ENCODE measurements at regions not wholly inside any gene's neighbourhood (a gene's known extent, or its start where the extent isn't known, plus 50 kb on each side); places are given as distances from the start of the nearest gene placed in this dataset.

DNA sequence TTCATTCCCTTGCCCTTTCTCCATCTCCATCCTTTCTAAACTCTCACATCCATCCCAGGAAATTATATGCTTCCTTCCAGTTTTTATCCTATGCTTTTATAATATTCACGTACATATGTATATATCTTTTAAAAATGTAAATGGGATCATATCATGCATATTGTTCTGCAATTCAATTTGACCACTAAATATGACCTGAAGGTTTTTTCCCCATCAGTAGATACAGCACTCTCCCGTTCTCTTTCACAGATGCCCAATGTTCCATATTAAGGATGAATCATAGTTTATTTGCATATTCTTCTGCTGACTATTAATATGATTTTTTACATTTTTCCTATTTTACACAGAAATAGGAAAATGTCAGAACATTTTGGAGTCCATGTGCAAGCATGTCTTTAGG is 213.3 kb upstream of the PARD3B start:
- H3K27me3 ChIP-seq (ENCODE audit: low read depth, low read length) = no peaks in the 10 kb centered on the region
- no peaks in the 10 kb centered on the region for H3K36me3 ChIP-seq (ENCODE audit: control insufficient read depth in 1 of 2, insufficient read depth in 2 of 2, low read length in 2 of 2)
- H3K27ac ChIP-seq (ENCODE audit: low read length) = no peak overlapping the region
- H3K9me3 ChIP-seq (ENCODE audit: control insufficient read depth in 1 of 2, low read length in 2 of 2) = no peaks in the 10 kb centered on the region
- H3K4me1 ChIP-seq (ENCODE audit: control insufficient read depth in 1 of 2, insufficient read depth in 2 of 2, low read length in 2 of 2) = no peaks in the 10 kb centered on the region
- H3K4me3 ChIP-seq (ENCODE audit: low read depth in 1 of 2, low read length in 2 of 2) = no peak overlapping the region

DNA sequence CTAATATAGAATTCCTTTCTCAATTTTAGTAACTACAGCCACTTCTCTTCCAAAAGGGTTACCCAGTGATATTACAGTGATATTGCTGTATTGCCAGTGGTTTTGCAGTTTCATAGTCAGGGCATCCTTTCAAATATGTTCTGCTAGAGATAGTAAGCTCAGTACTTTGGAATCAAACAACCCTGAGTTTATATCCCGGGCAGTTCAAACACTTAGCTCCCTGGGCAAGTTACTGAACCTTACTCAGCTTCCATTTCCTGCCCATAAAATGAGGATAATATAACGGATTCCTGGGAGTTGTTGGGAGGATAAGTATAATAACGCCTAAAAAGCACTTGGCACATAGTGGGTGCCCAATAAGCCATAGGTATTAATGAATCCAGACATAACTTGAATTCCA is 212.6 kb upstream of the PARD3B start:
- H3K27me3 ChIP-seq (ENCODE audit: low read depth, low read length) = no peaks in the 10 kb centered on the region
- no peaks in the 10 kb centered on the region for H3K9me3 ChIP-seq (ENCODE audit: control insufficient read depth in 1 of 2, low read length in 2 of 2)
- H3K4me3 ChIP-seq (ENCODE audit: low read depth in 1 of 2, low read length in 2 of 2) = no peak overlapping the region
- no peaks in the 10 kb centered on the region for H3K36me3 ChIP-seq (ENCODE audit: control insufficient read depth in 1 of 2, insufficient read depth in 2 of 2, low read length in 2 of 2)
- no peaks in the 10 kb centered on the region for H3K4me1 ChIP-seq (ENCODE audit: control insufficient read depth in 1 of 2, insufficient read depth in 2 of 2, low read length in 2 of 2)
- H3K27ac ChIP-seq (ENCODE audit: low read length) = no peak overlapping the region

DNA sequence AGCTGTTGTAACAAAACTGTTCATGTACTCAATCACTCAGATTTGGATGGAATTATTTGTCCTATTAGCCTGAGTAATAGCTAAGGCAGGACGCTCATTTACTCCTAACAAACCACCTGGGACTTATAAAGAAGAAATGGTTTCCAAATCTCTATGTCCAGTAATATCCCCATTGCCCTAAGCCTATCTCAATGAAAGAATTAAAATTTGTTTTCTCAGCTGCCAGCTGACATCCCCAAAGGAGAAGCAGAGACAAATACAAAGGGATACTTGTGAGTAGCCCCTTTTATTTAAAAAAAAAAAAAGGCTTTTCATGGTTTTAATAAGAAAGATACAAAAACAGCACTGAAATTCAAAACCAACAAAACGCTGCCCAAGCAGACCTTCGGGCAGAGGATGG is 211.4 kb upstream of the PARD3B start:
- no peaks in the 10 kb centered on the region for H3K9me3 ChIP-seq (ENCODE audit: control insufficient read depth in 1 of 2, low read length in 2 of 2)
- no peaks in the 10 kb centered on the region for H3K36me3 ChIP-seq (ENCODE audit: control insufficient read depth in 1 of 2, insufficient read depth in 2 of 2, low read length in 2 of 2)
- no peak overlapping the region for H3K4me3 ChIP-seq (ENCODE audit: low read depth in 1 of 2, low read length in 2 of 2)
- H3K27me3 ChIP-seq (ENCODE audit: low read depth, low read length) = no peaks in the 10 kb centered on the region
- H3K27ac ChIP-seq (ENCODE audit: low read length) = no peak overlapping the region
- H3K4me1 ChIP-seq (ENCODE audit: control insufficient read depth in 1 of 2, insufficient read depth in 2 of 2, low read length in 2 of 2) = peaks cover 0 to 2% of the 10 kb centered on the region in 2 donors

DNA sequence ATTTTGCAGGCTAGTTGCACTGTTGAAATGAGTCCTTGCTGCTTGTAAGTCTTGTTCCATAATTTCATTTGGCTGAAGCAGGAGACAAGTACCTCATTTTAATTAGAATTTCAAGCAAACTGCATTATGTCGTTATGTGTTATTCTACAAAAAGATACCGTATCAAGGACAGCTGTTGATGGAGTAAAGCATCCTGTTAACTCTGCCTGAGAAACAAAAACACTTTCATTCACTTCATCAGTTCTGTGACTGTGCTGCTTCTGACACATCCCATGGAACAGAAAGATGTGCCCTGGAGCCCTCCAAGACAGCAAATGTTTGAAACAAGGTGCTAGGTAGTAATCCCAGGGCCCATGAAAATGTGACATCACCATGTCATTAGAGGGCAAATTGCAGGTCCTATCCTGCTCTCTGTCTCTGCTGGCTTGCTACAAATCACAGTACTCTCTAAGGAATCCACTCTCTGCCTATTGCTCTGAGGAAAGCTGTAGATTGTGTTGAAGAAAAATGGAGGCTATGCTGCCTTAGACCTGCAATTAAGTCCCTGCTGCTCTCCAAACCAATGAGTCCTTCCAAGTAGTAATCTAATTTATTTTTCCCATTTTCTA is 209.7 kb upstream of the PARD3B start:
- Histone ChIP-seq H3K4me3 (ENCODE audit: low read depth in 1 of 2, low read length in 2 of 2) (no peak overlapping the region), H3K9me3 (ENCODE audit: control insufficient read depth in 1 of 2, low read length in 2 of 2) (no peaks in the 10 kb centered on the region), H3K4me1 (ENCODE audit: control insufficient read depth in 1 of 2, insufficient read depth in 2 of 2, low read length in 2 of 2) (peaks cover 0 to 9% of the 10 kb centered on the region in 2 donors), H3K27me3 (ENCODE audit: low read depth, low read length) (no peaks in the 10 kb centered on the region), H3K36me3 (ENCODE audit: control insufficient read depth in 1 of 2, insufficient read depth in 2 of 2, low read length in 2 of 2) (no peaks in the 10 kb centered on the region), H3K27ac (ENCODE audit: low read length) (no peak overlapping the region)

DNA sequence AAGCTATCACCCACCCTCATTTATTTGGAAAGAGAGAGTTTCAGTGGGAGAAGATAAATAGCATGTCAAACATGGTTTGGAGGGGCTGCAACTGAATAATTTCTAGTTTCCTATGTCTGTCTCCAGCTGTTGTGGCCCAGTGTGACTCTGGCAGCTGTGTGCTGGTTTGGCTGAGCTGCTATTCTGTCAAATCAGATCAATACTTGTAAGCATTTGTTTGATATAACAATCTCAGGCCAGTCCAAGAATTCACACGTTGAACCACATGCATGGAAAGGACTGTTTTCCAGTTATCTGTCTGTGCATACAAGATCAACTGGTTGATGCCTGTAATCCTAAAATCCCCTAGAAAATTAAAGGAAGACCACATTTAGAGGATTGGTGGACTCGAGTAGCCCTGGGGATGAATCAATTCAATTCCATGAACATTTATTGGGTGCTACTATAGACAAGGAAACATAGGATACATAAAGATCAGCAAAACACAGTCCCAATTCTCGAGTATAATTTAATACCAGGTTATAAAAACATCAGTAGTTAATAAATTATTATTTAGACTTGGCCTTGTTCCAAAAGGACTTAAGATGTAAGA is 209.0 kb upstream of the PARD3B start:
- no peaks in the 10 kb centered on the region for H3K36me3 ChIP-seq (ENCODE audit: control insufficient read depth in 1 of 2, insufficient read depth in 2 of 2, low read length in 2 of 2)
- H3K4me1 ChIP-seq (ENCODE audit: control insufficient read depth in 1 of 2, insufficient read depth in 2 of 2, low read length in 2 of 2) = peaks cover 0 to 9% of the 10 kb centered on the region in 2 donors
- no peaks in the 10 kb centered on the region for H3K9me3 ChIP-seq (ENCODE audit: control insufficient read depth in 1 of 2, low read length in 2 of 2)
- no peak overlapping the region for H3K27ac ChIP-seq (ENCODE audit: low read length)
- no peak overlapping the region for H3K4me3 ChIP-seq (ENCODE audit: low read depth in 1 of 2, low read length in 2 of 2)
- no peaks in the 10 kb centered on the region for H3K27me3 ChIP-seq (ENCODE audit: low read depth, low read length)

DNA sequence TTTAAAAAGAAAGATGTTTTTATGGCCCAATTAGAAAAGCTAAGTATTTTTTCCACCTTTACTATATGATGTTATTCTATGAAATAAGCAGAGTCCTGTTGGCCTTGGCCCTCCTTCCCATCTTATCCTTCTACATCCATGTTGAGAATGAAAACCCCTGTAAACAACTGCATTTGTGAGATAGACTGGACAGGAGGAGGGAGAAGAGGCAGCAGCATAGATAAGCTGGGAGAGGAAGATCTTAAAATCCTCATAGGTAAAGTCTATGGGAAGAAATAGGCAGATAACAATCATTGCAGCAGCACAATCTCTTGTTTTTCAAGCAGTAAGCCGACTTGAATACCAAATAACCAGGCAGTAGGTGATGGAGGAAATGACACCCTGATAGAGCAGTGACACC is 207.6 kb upstream of the PARD3B start:
- H3K36me3 ChIP-seq (ENCODE audit: control insufficient read depth in 1 of 2, insufficient read depth in 2 of 2, low read length in 2 of 2) = no peaks in the 10 kb centered on the region
- H3K27ac ChIP-seq (ENCODE audit: low read length) = no peak overlapping the region
- H3K9me3 ChIP-seq (ENCODE audit: control insufficient read depth in 1 of 2, low read length in 2 of 2) = no peaks in the 10 kb centered on the region
- no peaks in the 10 kb centered on the region for H3K27me3 ChIP-seq (ENCODE audit: low read depth, low read length)
- H3K4me3 ChIP-seq (ENCODE audit: low read depth in 1 of 2, low read length in 2 of 2) = no peak overlapping the region
- peaks cover 0 to 9% of the 10 kb centered on the region in 2 donors for H3K4me1 ChIP-seq (ENCODE audit: control insufficient read depth in 1 of 2, insufficient read depth in 2 of 2, low read length in 2 of 2)

DNA sequence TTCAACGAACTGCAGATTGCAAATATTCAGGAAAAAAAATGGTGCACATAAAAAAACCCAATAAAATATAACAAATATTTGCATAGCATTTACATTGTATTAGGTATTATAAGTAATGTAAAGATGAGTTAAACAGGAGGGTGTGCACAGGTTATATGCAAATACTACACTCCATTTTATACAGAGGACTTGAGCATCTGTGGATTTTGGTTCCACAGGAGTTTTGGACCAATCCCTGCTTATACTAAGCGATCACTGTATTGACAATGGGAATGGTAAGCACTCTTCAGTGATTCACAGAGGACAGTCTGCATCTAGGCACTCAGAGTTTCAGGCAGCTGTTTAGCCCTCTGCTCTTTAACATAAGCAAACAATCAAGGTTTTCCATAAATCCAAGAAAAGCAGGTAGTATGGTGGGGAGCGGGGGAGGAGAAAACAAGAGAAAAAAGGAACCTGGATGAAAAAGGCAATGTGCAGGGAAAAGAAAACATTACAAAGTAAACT is 206.0 kb upstream of the PARD3B start:
- no peaks in the 10 kb centered on the region for H3K36me3 ChIP-seq (ENCODE audit: control insufficient read depth in 1 of 2, insufficient read depth in 2 of 2, low read length in 2 of 2)
- H3K27ac ChIP-seq (ENCODE audit: low read length) = no peak overlapping the region
- H3K27me3 ChIP-seq (ENCODE audit: low read depth, low read length) = no peaks in the 10 kb centered on the region
- H3K4me1 ChIP-seq (ENCODE audit: control insufficient read depth in 1 of 2, insufficient read depth in 2 of 2, low read length in 2 of 2) = peaks cover 0 to 9% of the 10 kb centered on the region in 2 donors
- no peak overlapping the region for H3K4me3 ChIP-seq (ENCODE audit: low read depth in 1 of 2, low read length in 2 of 2)
- no peaks in the 10 kb centered on the region for H3K9me3 ChIP-seq (ENCODE audit: control insufficient read depth in 1 of 2, low read length in 2 of 2)

DNA sequence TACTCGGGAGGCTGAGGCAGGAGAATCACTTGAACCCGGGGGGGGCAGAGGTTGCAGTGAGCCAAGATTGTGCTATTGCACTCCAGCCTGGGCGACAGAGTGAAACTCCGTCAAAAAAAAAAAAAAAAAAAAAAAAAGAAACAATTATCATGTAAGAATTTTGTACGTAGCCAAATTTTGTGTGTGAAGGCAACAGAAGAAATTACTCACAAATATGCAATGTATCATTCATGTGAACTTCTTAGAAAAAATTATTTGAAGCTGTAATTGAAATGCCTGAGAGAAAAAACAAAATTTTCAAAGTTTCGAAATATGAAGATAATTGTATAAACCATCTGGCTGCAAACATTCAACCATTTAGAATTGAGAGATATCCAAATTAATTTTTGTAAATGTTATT is 204.8 kb upstream of the PARD3B start:
- no peaks in the 10 kb centered on the region for H3K27me3 ChIP-seq (ENCODE audit: low read depth, low read length)
- H3K4me3 ChIP-seq (ENCODE audit: low read depth in 1 of 2, low read length in 2 of 2) = no peak overlapping the region
- H3K27ac ChIP-seq (ENCODE audit: low read length) = no peak overlapping the region
- no peaks in the 10 kb centered on the region for H3K9me3 ChIP-seq (ENCODE audit: control insufficient read depth in 1 of 2, low read length in 2 of 2)
- H3K36me3 ChIP-seq (ENCODE audit: control insufficient read depth in 1 of 2, insufficient read depth in 2 of 2, low read length in 2 of 2) = no peaks in the 10 kb centered on the region
- H3K4me1 ChIP-seq (ENCODE audit: control insufficient read depth in 1 of 2, insufficient read depth in 2 of 2, low read length in 2 of 2) = peaks cover 0 to 9% of the 10 kb centered on the region in 2 donors

DNA sequence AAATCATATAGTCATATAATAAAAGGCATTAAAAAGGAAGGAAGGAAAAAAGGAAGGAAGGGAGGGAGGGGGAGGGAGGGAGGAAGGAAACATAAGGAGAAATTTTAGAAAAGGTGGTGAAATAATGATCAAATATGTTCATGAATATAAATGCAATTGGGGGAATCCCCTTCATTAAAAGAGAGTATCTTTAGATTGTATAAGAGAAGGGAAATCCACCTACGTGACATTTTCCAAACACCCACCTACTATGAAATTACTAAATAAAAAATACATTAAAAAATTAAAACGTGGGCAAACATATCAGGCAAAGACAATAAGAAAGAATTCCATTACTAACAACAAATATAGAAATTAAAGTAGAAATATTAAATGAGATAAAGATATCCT is 203.4 kb upstream of the PARD3B start:
- Histone ChIP-seq H3K27ac (ENCODE audit: low read length) (no peak overlapping the region), H3K4me3 (ENCODE audit: low read depth in 1 of 2, low read length in 2 of 2) (no peak overlapping the region), H3K36me3 (ENCODE audit: control insufficient read depth in 1 of 2, insufficient read depth in 2 of 2, low read length in 2 of 2) (no peaks in the 10 kb centered on the region), H3K27me3 (ENCODE audit: low read depth, low read length) (no peaks in the 10 kb centered on the region), H3K9me3 (ENCODE audit: control insufficient read depth in 1 of 2, low read length in 2 of 2) (no peaks in the 10 kb centered on the region), H3K4me1 (ENCODE audit: control insufficient read depth in 1 of 2, insufficient read depth in 2 of 2, low read length in 2 of 2) (peaks cover 0 to 9% of the 10 kb centered on the region in 2 donors)

DNA sequence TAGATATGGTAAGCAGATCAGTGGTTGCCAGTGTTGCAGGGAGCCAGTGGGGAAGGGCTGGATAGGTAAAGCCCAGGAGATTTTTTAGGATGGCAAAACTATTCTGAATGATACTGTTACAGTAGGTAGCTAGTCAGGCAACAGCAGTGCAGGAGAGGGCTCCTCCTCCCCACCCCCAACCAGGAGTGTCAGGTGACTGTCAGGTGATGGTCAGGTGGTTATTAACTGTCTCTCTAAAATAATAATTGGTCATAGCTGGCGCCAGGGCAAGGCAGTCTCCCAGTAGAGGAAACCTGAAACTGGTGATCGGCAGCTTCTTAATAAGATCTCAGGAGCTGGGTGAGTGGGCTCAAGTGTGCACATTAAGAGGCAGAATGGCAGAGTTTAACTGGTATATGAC is 201.6 kb upstream of the PARD3B start:
- Histone ChIP-seq H3K4me3 (ENCODE audit: low read depth in 1 of 2, low read length in 2 of 2) (no peak overlapping the region), H3K4me1 (ENCODE audit: control insufficient read depth in 1 of 2, insufficient read depth in 2 of 2, low read length in 2 of 2) (peaks cover 0 to 8% of the 10 kb centered on the region in 2 donors), H3K27me3 (ENCODE audit: low read depth, low read length) (no peaks in the 10 kb centered on the region), H3K27ac (ENCODE audit: low read length) (no peak overlapping the region), H3K36me3 (ENCODE audit: control insufficient read depth in 1 of 2, insufficient read depth in 2 of 2, low read length in 2 of 2) (no peaks in the 10 kb centered on the region), H3K9me3 (ENCODE audit: control insufficient read depth in 1 of 2, low read length in 2 of 2) (no peaks in the 10 kb centered on the region)

DNA sequence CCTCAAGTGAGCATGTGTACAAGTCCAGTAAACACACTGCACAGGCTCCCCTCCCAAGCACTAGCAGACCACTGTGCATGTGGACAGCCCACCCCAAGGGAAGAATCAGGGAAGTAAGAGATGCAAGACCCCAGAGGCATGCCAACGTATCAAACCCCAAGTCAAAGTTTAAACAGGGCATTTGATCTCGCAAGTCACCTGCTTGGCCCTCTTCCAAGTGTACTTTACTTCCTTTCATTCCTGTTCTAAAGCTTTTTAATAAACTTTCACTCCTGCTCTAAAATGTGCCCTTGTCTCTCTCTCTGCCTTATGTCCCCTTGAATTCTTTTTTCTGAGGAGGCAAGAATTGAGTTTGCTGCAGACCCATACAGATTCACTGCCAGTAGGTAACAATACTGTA is 201.2 kb upstream of the PARD3B start:
- Histone ChIP-seq H3K9me3 (ENCODE audit: control insufficient read depth in 1 of 2, low read length in 2 of 2) (no peaks in the 10 kb centered on the region), H3K4me3 (ENCODE audit: low read depth in 1 of 2, low read length in 2 of 2) (no peak overlapping the region), H3K4me1 (ENCODE audit: control insufficient read depth in 1 of 2, insufficient read depth in 2 of 2, low read length in 2 of 2) (peaks cover 0 to 4% of the 10 kb centered on the region in 2 donors), H3K27ac (ENCODE audit: low read length) (no peak overlapping the region), H3K36me3 (ENCODE audit: control insufficient read depth in 1 of 2, insufficient read depth in 2 of 2, low read length in 2 of 2) (no peaks in the 10 kb centered on the region), H3K27me3 (ENCODE audit: low read depth, low read length) (no peaks in the 10 kb centered on the region)

DNA sequence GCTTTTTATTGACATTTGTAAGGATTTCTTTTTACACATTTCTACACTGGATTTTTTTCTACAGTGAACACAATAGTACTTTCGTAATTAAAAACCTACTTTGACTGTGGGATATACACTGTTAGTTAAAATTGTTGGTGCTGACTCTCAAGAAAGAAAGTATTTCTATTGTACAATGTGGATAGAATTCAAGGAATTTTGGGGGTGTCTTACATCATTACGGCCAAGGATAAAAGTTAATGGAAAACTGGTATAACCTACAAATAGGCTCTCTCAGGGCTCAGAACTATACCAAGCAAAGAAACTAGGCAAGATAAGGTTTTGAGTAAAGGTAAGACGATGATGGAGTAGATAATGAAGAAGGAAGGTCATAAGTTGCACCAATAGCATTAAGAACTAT is 198.4 kb upstream of the PARD3B start:
- H3K4me3 ChIP-seq (ENCODE audit: low read depth in 1 of 2, low read length in 2 of 2) = no peak overlapping the region
- H3K27ac ChIP-seq (ENCODE audit: low read length) = no peak overlapping the region
- no peaks in the 10 kb centered on the region for H3K36me3 ChIP-seq (ENCODE audit: control insufficient read depth in 1 of 2, insufficient read depth in 2 of 2, low read length in 2 of 2)
- no peaks in the 10 kb centered on the region for H3K4me1 ChIP-seq (ENCODE audit: control insufficient read depth in 1 of 2, insufficient read depth in 2 of 2, low read length in 2 of 2)
- no peaks in the 10 kb centered on the region for H3K27me3 ChIP-seq (ENCODE audit: low read depth, low read length)
- H3K9me3 ChIP-seq (ENCODE audit: control insufficient read depth in 1 of 2, low read length in 2 of 2) = no peaks in the 10 kb centered on the region
